ENCODE measurements at regions not wholly inside any gene's neighbourhood (a gene's known extent, or its start where the extent isn't known, plus 50 kb on each side); places are given as distances from the start of the nearest gene placed in this dataset.
"Not testable (repeated sequence)": the region's sequence is repeated elsewhere in the genome, so short reads cannot be mapped to it uniquely, and the experiment has no call there.

- Histone ChIP-seq H3K27me3 (ENCODE audit: control insufficient read depth, insufficient read depth, low read length) (no peaks in the 10 kb centered on the region), H3K36me3 (ENCODE audit: control insufficient read depth, insufficient read depth, low read length) (no peaks in the 10 kb centered on the region), H3K4me3 (ENCODE audit: low read depth, low read length) (no peak overlapping the region), H3K9ac (ENCODE audit: low read depth, low read length) (no peak overlapping the region), H3K9me3 (ENCODE audit: control insufficient read depth, insufficient read depth, low read length) (no peaks in the 10 kb centered on the region), H3K4me1 (ENCODE audit: control insufficient read depth, insufficient read depth, low read length) (no peaks in the 10 kb centered on the region)
Observed at GRCh38 chr12:18819484-18819883, 81.6 kb downstream of the CAPZA3 start.

GRCh38 chr12:18823461-18823860 is 85.5 kb downstream of the CAPZA3 start:
- H3K9ac ChIP-seq (ENCODE audit: low read depth, low read length), result no peak overlapping the region

GRCh38 chr12:18824287-18824686 is 86.4 kb downstream of the CAPZA3 start:
- Histone ChIP-seq H3K9me3 (ENCODE audit: control insufficient read depth, insufficient read depth, low read length) (no peaks in the 10 kb centered on the region), H3K9ac (ENCODE audit: low read depth, low read length) (no peak overlapping the region)

More at GRCh38 chr12:18823461-18823860, 85.5 kb downstream of the CAPZA3 start:
- Histone ChIP-seq H3K27me3 (ENCODE audit: control insufficient read depth, insufficient read depth, low read length) (no peaks in the 10 kb centered on the region), H3K4me1 (ENCODE audit: control insufficient read depth, insufficient read depth, low read length) (no peaks in the 10 kb centered on the region), H3K9me3 (ENCODE audit: control insufficient read depth, insufficient read depth, low read length) (no peaks in the 10 kb centered on the region), H3K4me3 (ENCODE audit: low read depth, low read length) (no peak overlapping the region), H3K36me3 (ENCODE audit: control insufficient read depth, insufficient read depth, low read length) (no peaks in the 10 kb centered on the region)

GRCh38 chr12:18825138-18825537 is 87.2 kb downstream of the CAPZA3 start:
- Histone ChIP-seq H3K27me3 (ENCODE audit: control insufficient read depth, insufficient read depth, low read length) (no peaks in the 10 kb centered on the region), H3K4me3 (ENCODE audit: low read depth, low read length) (no peak overlapping the region), H3K36me3 (ENCODE audit: control insufficient read depth, insufficient read depth, low read length) (no peaks in the 10 kb centered on the region), H3K9ac (ENCODE audit: low read depth, low read length) (no peak overlapping the region), H3K4me1 (ENCODE audit: control insufficient read depth, insufficient read depth, low read length) (no peaks in the 10 kb centered on the region), H3K9me3 (ENCODE audit: control insufficient read depth, insufficient read depth, low read length) (no peaks in the 10 kb centered on the region)

More at GRCh38 chr12:18824287-18824686, 86.4 kb downstream of the CAPZA3 start:
- Histone ChIP-seq H3K27me3 (ENCODE audit: control insufficient read depth, insufficient read depth, low read length) (no peaks in the 10 kb centered on the region), H3K36me3 (ENCODE audit: control insufficient read depth, insufficient read depth, low read length) (no peaks in the 10 kb centered on the region), H3K4me3 (ENCODE audit: low read depth, low read length) (no peak overlapping the region), H3K4me1 (ENCODE audit: control insufficient read depth, insufficient read depth, low read length) (no peaks in the 10 kb centered on the region)

GRCh38 chr12:18827913-18828312 is 90.0 kb downstream of the CAPZA3 start:
- no peaks in the 10 kb centered on the region for H3K9me3 ChIP-seq (ENCODE audit: control insufficient read depth, insufficient read depth, low read length)
- no peaks in the 10 kb centered on the region for H3K36me3 ChIP-seq (ENCODE audit: control insufficient read depth, insufficient read depth, low read length)
- no peak overlapping the region for H3K9ac ChIP-seq (ENCODE audit: low read depth, low read length)
- no peak overlapping the region for H3K4me3 ChIP-seq (ENCODE audit: low read depth, low read length)
- H3K27me3 ChIP-seq (ENCODE audit: control insufficient read depth, insufficient read depth, low read length), result no peaks in the 10 kb centered on the region
- H3K4me1 ChIP-seq (ENCODE audit: control insufficient read depth, insufficient read depth, low read length), result no peaks in the 10 kb centered on the region

- Histone ChIP-seq H3K9ac (ENCODE audit: low read depth, low read length) (no peak overlapping the region), H3K4me1 (ENCODE audit: control insufficient read depth, insufficient read depth, low read length) (no peaks in the 10 kb centered on the region), H3K4me3 (ENCODE audit: low read depth, low read length) (no peak overlapping the region), H3K27me3 (ENCODE audit: control insufficient read depth, insufficient read depth, low read length) (no peaks in the 10 kb centered on the region), H3K36me3 (ENCODE audit: control insufficient read depth, insufficient read depth, low read length) (no peaks in the 10 kb centered on the region), H3K9me3 (ENCODE audit: control insufficient read depth, insufficient read depth, low read length) (no peaks in the 10 kb centered on the region)
Observed at GRCh38 chr12:18828483-18828882, 90.6 kb downstream of the CAPZA3 start.

GRCh38 chr12:18828987-18829386 is 91.1 kb downstream of the CAPZA3 start:
- H3K36me3 ChIP-seq (ENCODE audit: control insufficient read depth, insufficient read depth, low read length), result no peaks in the 10 kb centered on the region
- H3K4me1 ChIP-seq (ENCODE audit: control insufficient read depth, insufficient read depth, low read length), result no peaks in the 10 kb centered on the region
- H3K9me3 ChIP-seq (ENCODE audit: control insufficient read depth, insufficient read depth, low read length), result no peaks in the 10 kb centered on the region
- H3K4me3 ChIP-seq (ENCODE audit: low read depth, low read length), result no peak overlapping the region
- no peak overlapping the region for H3K9ac ChIP-seq (ENCODE audit: low read depth, low read length)
- H3K27me3 ChIP-seq (ENCODE audit: control insufficient read depth, insufficient read depth, low read length), result no peaks in the 10 kb centered on the region

GRCh38 chr12:18832932-18833331 is 95.0 kb downstream of the CAPZA3 start:
- H3K9me3 ChIP-seq (ENCODE audit: control insufficient read depth, insufficient read depth, low read length); H3K36me3 ChIP-seq (ENCODE audit: control insufficient read depth, insufficient read depth, low read length); H3K4me1 ChIP-seq (ENCODE audit: control insufficient read depth, insufficient read depth, low read length); H3K27me3 ChIP-seq (ENCODE audit: control insufficient read depth, insufficient read depth, low read length); H3K9ac ChIP-seq (ENCODE audit: low read depth, low read length); H3K4me3 ChIP-seq (ENCODE audit: low read depth, low read length): not testable (repeated sequence)

GRCh38 chr12:18837025-18837424 is 99.1 kb downstream of the CAPZA3 start:
- no peak overlapping the region for H3K9ac ChIP-seq (ENCODE audit: low read depth, low read length)
- no peak overlapping the region for H3K4me3 ChIP-seq (ENCODE audit: low read depth, low read length)
- no peaks in the 10 kb centered on the region for H3K27me3 ChIP-seq (ENCODE audit: control insufficient read depth, insufficient read depth, low read length)
- no peaks in the 10 kb centered on the region for H3K9me3 ChIP-seq (ENCODE audit: control insufficient read depth, insufficient read depth, low read length)
- H3K4me1 ChIP-seq (ENCODE audit: control insufficient read depth, insufficient read depth, low read length), result no peaks in the 10 kb centered on the region
- H3K36me3 ChIP-seq (ENCODE audit: control insufficient read depth, insufficient read depth, low read length), result no peaks in the 10 kb centered on the region

GRCh38 chr12:18837505-18837904 is 99.6 kb downstream of the CAPZA3 start:
- no peaks in the 10 kb centered on the region for H3K9me3 ChIP-seq (ENCODE audit: control insufficient read depth, insufficient read depth, low read length)
- no peak overlapping the region for H3K9ac ChIP-seq (ENCODE audit: low read depth, low read length)
- no peaks in the 10 kb centered on the region for H3K4me1 ChIP-seq (ENCODE audit: control insufficient read depth, insufficient read depth, low read length)
- no peaks in the 10 kb centered on the region for H3K27me3 ChIP-seq (ENCODE audit: control insufficient read depth, insufficient read depth, low read length)
- H3K4me3 ChIP-seq (ENCODE audit: low read depth, low read length), result no peak overlapping the region
- H3K36me3 ChIP-seq (ENCODE audit: control insufficient read depth, insufficient read depth, low read length), result no peaks in the 10 kb centered on the region

GRCh38 chr12:18840997-18841396 is 103.1 kb downstream of the CAPZA3 start:
- not testable (repeated sequence) for H3K4me3 ChIP-seq (ENCODE audit: low read depth, low read length); H3K9me3 ChIP-seq (ENCODE audit: control insufficient read depth, insufficient read depth, low read length); H3K27me3 ChIP-seq (ENCODE audit: control insufficient read depth, insufficient read depth, low read length); H3K36me3 ChIP-seq (ENCODE audit: control insufficient read depth, insufficient read depth, low read length); H3K9ac ChIP-seq (ENCODE audit: low read depth, low read length); H3K4me1 ChIP-seq (ENCODE audit: control insufficient read depth, insufficient read depth, low read length)

- Histone ChIP-seq H3K36me3 (ENCODE audit: control insufficient read depth, insufficient read depth, low read length) (no peaks in the 10 kb centered on the region), H3K9me3 (ENCODE audit: control insufficient read depth, insufficient read depth, low read length) (no peaks in the 10 kb centered on the region), H3K4me1 (ENCODE audit: control insufficient read depth, insufficient read depth, low read length) (peaks cover 8% of the 10 kb centered on the region), H3K27me3 (ENCODE audit: control insufficient read depth, insufficient read depth, low read length) (no peaks in the 10 kb centered on the region), H3K9ac (ENCODE audit: low read depth, low read length) (no peak overlapping the region), H3K4me3 (ENCODE audit: low read depth, low read length) (no peak overlapping the region)
Observed at GRCh38 chr12:18849080-18849479, 111.2 kb downstream of the CAPZA3 start.

GRCh38 chr12:18849761-18850160 is 111.8 kb downstream of the CAPZA3 start:
- no peaks in the 10 kb centered on the region for H3K27me3 ChIP-seq (ENCODE audit: control insufficient read depth, insufficient read depth, low read length)
- H3K9me3 ChIP-seq (ENCODE audit: control insufficient read depth, insufficient read depth, low read length), result no peaks in the 10 kb centered on the region
- peaks cover 8% of the 10 kb centered on the region for H3K4me1 ChIP-seq (ENCODE audit: control insufficient read depth, insufficient read depth, low read length)

More at GRCh38 chr12:18849761-18850160, 111.8 kb downstream of the CAPZA3 start:
- H3K9ac ChIP-seq (ENCODE audit: low read depth, low read length), result no peak overlapping the region
- H3K36me3 ChIP-seq (ENCODE audit: control insufficient read depth, insufficient read depth, low read length), result no peaks in the 10 kb centered on the region
- H3K4me3 ChIP-seq (ENCODE audit: low read depth, low read length), result no peak overlapping the region
